ENCODE measurements at regions not wholly inside any gene's neighbourhood (a gene's known extent, or its start where the extent isn't known, plus 50 kb on each side); places are given as distances from the start of the nearest gene placed in this dataset.

DNA sequence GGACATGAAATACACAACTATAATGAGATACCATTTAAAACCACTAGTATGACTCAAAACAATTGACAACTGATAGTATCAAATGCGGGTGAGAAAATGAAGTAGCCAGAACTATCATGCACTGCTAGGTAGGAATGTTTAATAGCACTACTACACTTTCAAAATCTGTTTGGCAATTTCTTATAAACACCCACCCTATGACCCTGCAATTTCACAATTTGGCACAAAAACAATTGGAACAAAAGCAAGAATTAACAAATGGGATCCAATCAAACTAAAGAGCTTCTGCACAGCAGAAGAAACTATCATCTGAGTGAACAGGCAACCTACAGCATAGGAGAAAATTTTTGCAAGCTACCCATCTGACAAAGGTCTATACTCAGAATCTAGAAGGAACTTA is 431.2 kb upstream of the GYPC start:
- no peak overlapping the region for H3K27ac ChIP-seq (ENCODE audit: low read length)
- H3K9me3 ChIP-seq (replicated peaks; ENCODE audit: insufficient read depth, low read length): no peaks in the 10 kb centered on the region
- no peaks in the 10 kb centered on the region for H3K27me3 ChIP-seq (replicated peaks; ENCODE audit: insufficient read depth, low read length)
- H3K9me2 ChIP-seq (replicated peaks; ENCODE audit: insufficient read depth, low read length): no peaks in the 10 kb centered on the region
- no peak for DNase-seq
- no peaks in the 10 kb centered on the region for H4K20me1 ChIP-seq (ENCODE audit: insufficient read depth, low read length)
- H3K4me1 ChIP-seq (ENCODE audit: low read length): no peaks in the 10 kb centered on the region
- no peaks in the 10 kb centered on the region for H3F3A ChIP-seq (ENCODE audit: insufficient read depth, low read length)
- H2AFZ ChIP-seq (ENCODE audit: low read length): no peak overlapping the region
- no peaks in the 10 kb centered on the region for H3K79me2 ChIP-seq (ENCODE audit: low read length)
- H3K4me3 ChIP-seq (ENCODE audit: low read length): no peak overlapping the region
- TF ChIP-seq, protein P1, sequence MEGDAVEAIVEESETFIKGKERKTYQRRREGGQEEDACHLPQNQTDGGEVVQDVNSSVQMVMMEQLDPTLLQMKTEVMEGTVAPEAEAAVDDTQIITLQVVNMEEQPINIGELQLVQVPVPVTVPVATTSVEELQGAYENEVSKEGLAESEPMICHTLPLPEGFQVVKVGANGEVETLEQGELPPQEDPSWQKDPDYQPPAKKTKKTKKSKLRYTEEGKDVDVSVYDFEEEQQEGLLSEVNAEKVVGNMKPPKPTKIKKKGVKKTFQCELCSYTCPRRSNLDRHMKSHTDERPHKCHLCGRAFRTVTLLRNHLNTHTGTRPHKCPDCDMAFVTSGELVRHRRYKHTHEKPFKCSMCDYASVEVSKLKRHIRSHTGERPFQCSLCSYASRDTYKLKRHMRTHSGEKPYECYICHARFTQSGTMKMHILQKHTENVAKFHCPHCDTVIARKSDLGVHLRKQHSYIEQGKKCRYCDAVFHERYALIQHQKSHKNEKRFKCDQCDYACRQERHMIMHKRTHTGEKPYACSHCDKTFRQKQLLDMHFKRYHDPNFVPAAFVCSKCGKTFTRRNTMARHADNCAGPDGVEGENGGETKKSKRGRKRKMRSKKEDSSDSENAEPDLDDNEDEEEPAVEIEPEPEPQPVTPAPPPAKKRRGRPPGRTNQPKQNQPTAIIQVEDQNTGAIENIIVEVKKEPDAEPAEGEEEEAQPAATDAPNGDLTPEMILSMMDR (IDR thresholded peaks at IDR 0.05; ENCODE audit: low read length): no peak
- TF ChIP-seq EZH2phosphoT487 (IDR thresholded peaks at IDR 0.05; ENCODE audit: low read length): no peak
- no peak for TF ChIP-seq EZH2 (optimal IDR thresholded peaks at IDR 0.05; ENCODE audit: low read depth, low read length)
- no peak overlapping the region for H3K9ac ChIP-seq (ENCODE audit: low read length)
- no peak overlapping the region for H3K4me2 ChIP-seq (ENCODE audit: low read depth, low read length)
- no peaks in the 10 kb centered on the region for H3K36me3 ChIP-seq (replicated peaks; ENCODE audit: insufficient read depth, low read length)

GRCh38 chr2:126227250-126227649 is 428.7 kb upstream of the GYPC start:
- TF ChIP-seq, protein P1 (IDR thresholded peaks at IDR 0.05; ENCODE audit: low read length): 0 out of 2 replicates have a peak, but pooled peaks have one; percentile 13
- TF ChIP-seq EZH2phosphoT487 (IDR thresholded peaks at IDR 0.05; ENCODE audit: low read length): no peak

GRCh38 chr2:126228531-126228930 is 427.4 kb upstream of the GYPC start:
- TF ChIP-seq, protein P1 (IDR thresholded peaks at IDR 0.05; ENCODE audit: low read length): no peak
- TF ChIP-seq EZH2 (optimal IDR thresholded peaks at IDR 0.05; ENCODE audit: low read depth, low read length) (no peak), EZH2phosphoT487 (IDR thresholded peaks at IDR 0.05; ENCODE audit: low read length) (no peak)
- Histone ChIP-seq H2AFZ (ENCODE audit: low read length) (no peak overlapping the region), H3K4me2 (ENCODE audit: low read depth, low read length) (no peak overlapping the region), H3K27me3 (replicated peaks; ENCODE audit: insufficient read depth, low read length) (no peaks in the 10 kb centered on the region), H3K79me2 (ENCODE audit: low read length) (no peaks in the 10 kb centered on the region), H3K36me3 (replicated peaks; ENCODE audit: insufficient read depth, low read length) (no peaks in the 10 kb centered on the region), H3K9ac (ENCODE audit: low read length) (no peak overlapping the region), H3K4me3 (ENCODE audit: low read length) (no peak overlapping the region), H3K4me1 (ENCODE audit: low read length) (no peaks in the 10 kb centered on the region), H3K27ac (ENCODE audit: low read length) (no peak overlapping the region), H3K9me3 (replicated peaks; ENCODE audit: insufficient read depth, low read length) (no peaks in the 10 kb centered on the region), H3F3A (ENCODE audit: insufficient read depth, low read length) (no peaks in the 10 kb centered on the region), H3K9me2 (replicated peaks; ENCODE audit: insufficient read depth, low read length) (no peaks in the 10 kb centered on the region), H4K20me1 (ENCODE audit: insufficient read depth, low read length) (no peaks in the 10 kb centered on the region)
- no peak for DNase-seq

More at GRCh38 chr2:126227250-126227649, 428.7 kb upstream of the GYPC start:
- Histone ChIP-seq H3K79me2 (ENCODE audit: low read length) (no peaks in the 10 kb centered on the region), H3K27me3 (replicated peaks; ENCODE audit: insufficient read depth, low read length) (no peaks in the 10 kb centered on the region), H3K4me3 (ENCODE audit: low read length) (no peak overlapping the region), H3F3A (ENCODE audit: insufficient read depth, low read length) (no peaks in the 10 kb centered on the region), H3K4me2 (ENCODE audit: low read depth, low read length) (no peak overlapping the region), H3K27ac (ENCODE audit: low read length) (no peak overlapping the region), H3K9me2 (replicated peaks; ENCODE audit: insufficient read depth, low read length) (no peaks in the 10 kb centered on the region), H4K20me1 (ENCODE audit: insufficient read depth, low read length) (no peaks in the 10 kb centered on the region), H3K9ac (ENCODE audit: low read length) (no peak overlapping the region), H2AFZ (ENCODE audit: low read length) (no peak overlapping the region), H3K36me3 (replicated peaks; ENCODE audit: insufficient read depth, low read length) (no peaks in the 10 kb centered on the region), H3K9me3 (replicated peaks; ENCODE audit: insufficient read depth, low read length) (no peaks in the 10 kb centered on the region), H3K4me1 (ENCODE audit: low read length) (no peaks in the 10 kb centered on the region)
- DNase-seq: no peak
